ENCODE measurements at regions not wholly inside any gene's neighbourhood (a gene's known extent, or its start where the extent isn't known, plus 50 kb on each side); places are given as distances from the start of the nearest gene placed in this dataset.
"Not testable (repeated sequence)": the region's sequence is repeated elsewhere in the genome, so short reads cannot be mapped to it uniquely, and the experiment has no call there.

DNA sequence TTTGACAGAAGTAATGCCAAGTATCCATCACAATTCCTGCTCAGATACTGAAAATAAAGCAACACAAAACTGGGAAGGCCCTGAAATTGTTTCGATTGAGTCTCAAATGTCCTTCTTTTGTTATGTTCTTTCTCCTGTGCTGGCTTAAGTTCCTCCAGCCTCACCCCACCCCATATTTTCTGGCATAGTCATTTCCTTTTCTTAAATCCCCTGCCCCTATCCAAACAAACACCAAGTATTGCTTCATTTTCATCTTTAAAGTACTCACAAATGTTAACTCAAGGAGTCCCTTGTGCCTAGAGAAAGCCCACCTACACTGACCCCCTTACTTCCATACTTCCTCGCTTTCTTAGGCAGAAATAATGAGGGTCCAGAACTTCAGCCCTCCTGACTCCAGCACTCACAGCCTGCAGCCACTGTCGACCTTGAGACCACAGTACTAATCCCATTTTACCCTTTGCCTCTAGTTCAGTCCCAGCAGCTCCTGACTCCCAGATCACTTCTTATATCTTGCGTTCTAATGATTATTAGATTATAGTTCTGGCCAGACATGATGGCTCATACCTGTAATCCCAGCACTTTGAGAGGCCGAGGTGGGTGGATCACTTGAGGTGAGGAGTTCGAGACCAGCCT, 73.2 kb upstream of the ST8SIA6 start:
- no peak for ATAC-seq
- Histone ChIP-seq H3K4me2 (ENCODE audit: low read length) (peak overlapping the region; percentile 55), H3K9ac (ENCODE audit: low read length) (peak overlapping the region; percentile 22), H3K4me1 (ENCODE audit: control insufficient read depth in 1 of 2, insufficient read depth in 2 of 2, low read length in 2 of 2) (peaks cover 8 to 23% of the 10 kb centered on the region in 2 experiments; a peak in 3 of 4 replicates), H2AFZ (ENCODE audit: low read depth, low read length, poor library complexity, severe bottlenecking) (peak overlapping the region; percentile 90), H3K9me2 (ENCODE audit: insufficient read depth) (no peaks in the 10 kb centered on the region), H3K79me2 (ENCODE audit: insufficient read depth, low read length) (no peaks in the 10 kb centered on the region), H3K27me3 (ENCODE audit: insufficient read depth, low read length) (no peaks in the 10 kb centered on the region), H3K36me3 (ENCODE audit: control insufficient read depth in 1 of 2, insufficient read depth in 2 of 2, low read length in 2 of 2) (no peaks in the 10 kb centered on the region), H3K27ac (ENCODE audit: low read depth, low read length) (no peak overlapping the region; the same call in 1 of the 2 replicates), H3K4me3 (replicated peaks in 1 of 2; ENCODE audit: low read depth in 1 of 2, low read length in 2 of 2) (peak overlapping the region in 1 of 2 experiments; percentile 24; a peak in 2 of 4 replicates), H4K20me1 (ENCODE audit: insufficient read depth) (no peaks in the 10 kb centered on the region), H3K9me3 (ENCODE audit: control insufficient read depth in 1 of 2, insufficient read depth in 1 of 2, low read depth in 1 of 2, low read length in 2 of 2) (no peaks in the 10 kb centered on the region)
- ChIA-PET CTCF (no interaction called here), RAD21 (ENCODE audit: low non-redundant PET in 1 of 2, low total read pairs in 2 of 2, uncharacterized antibody in 2 of 2, unreplicated experiment in 2 of 2) (no interaction called here), POLR2A (no interaction called here)
- no peak for DNase-seq (ENCODE audit: low read depth, low spot score)
- intact Hi-C loops (cut with micrococcal nuclease), result no loop called here
- BruUV-seq (replicated peaks), result no TSS peak
- 0 out of 2 replicates have a peak, but pooled peaks have one; percentile 40 for TF ChIP-seq CEBPB (IDR thresholded peaks at IDR 0.05; ENCODE audit: low read depth)
- TF ChIP-seq, protein P1, sequence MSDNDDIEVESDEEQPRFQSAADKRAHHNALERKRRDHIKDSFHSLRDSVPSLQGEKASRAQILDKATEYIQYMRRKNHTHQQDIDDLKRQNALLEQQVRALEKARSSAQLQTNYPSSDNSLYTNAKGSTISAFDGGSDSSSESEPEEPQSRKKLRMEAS (IDR thresholded peaks at IDR 0.05), result no peak

DNA sequence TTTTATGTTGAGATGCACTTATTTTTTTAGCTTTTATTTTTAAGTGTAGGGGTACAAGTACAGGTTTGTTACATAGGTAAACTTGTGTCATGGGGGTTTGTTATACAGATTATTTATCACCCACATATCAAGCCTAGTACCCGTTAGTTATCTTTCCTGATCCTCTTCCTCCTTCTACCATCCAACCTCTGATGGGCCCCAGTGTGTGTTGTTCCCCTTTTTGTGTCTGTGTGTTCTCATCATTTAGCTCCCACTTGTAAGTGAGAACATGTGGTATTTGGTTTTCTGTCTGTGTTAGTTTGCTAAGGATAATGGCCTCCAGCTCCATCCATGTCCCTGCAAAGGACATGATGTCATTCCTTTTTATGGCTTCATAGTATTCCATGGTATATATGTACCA, 72.2 kb upstream of the ST8SIA6 start:
- H3K36me3 ChIP-seq (ENCODE audit: control insufficient read depth in 1 of 2, insufficient read depth in 2 of 2, low read length in 2 of 2); POLR2A ChIA-PET; H2AFZ ChIP-seq (ENCODE audit: low read depth, low read length, poor library complexity, severe bottlenecking); H3K79me2 ChIP-seq (ENCODE audit: insufficient read depth, low read length); intact Hi-C loops (cut with micrococcal nuclease); H3K9me3 ChIP-seq (ENCODE audit: control insufficient read depth in 1 of 2, insufficient read depth in 1 of 2, low read depth in 1 of 2, low read length in 2 of 2); DNase-seq (ENCODE audit: low read depth, low spot score); H4K20me1 ChIP-seq (ENCODE audit: insufficient read depth); H3K4me3 ChIP-seq (replicated peaks in 1 of 2; ENCODE audit: low read depth in 1 of 2, low read length in 2 of 2); H3K9me2 ChIP-seq (ENCODE audit: insufficient read depth); H3K4me2 ChIP-seq (ENCODE audit: low read length); RAD21 ChIA-PET (ENCODE audit: low non-redundant PET in 1 of 2, low total read pairs in 2 of 2, uncharacterized antibody in 2 of 2, unreplicated experiment in 2 of 2); H3K27ac ChIP-seq (ENCODE audit: low read depth, low read length); BruUV-seq (replicated peaks); ATAC-seq; CTCF ChIA-PET; H3K9ac ChIP-seq (ENCODE audit: low read length); H3K27me3 ChIP-seq (ENCODE audit: insufficient read depth, low read length): not testable (repeated sequence)
- peaks cover 8 to 23% of the 10 kb centered on the region in 2 experiments; a peak in 3 of 4 replicates for H3K4me1 ChIP-seq (ENCODE audit: control insufficient read depth in 1 of 2, insufficient read depth in 2 of 2, low read length in 2 of 2)
